ENCODE measurements at regions not wholly inside any gene's neighbourhood (a gene's known extent, or its start where the extent isn't known, plus 50 kb on each side); places are given as distances from the start of the nearest gene placed in this dataset.

- TF ChIP-seq CTCF (IDR thresholded peaks at IDR 0.05): no peak
- no peak for TF ChIP-seq STAT6 (CRISPR knock-in tag; conservative IDR thresholded peaks at IDR 0.05; ENCODE audit: low read depth)
- TF ChIP-seq RELA (CRISPR knock-in tag; IDR thresholded peaks at IDR 0.05; ENCODE audit: borderline replicate concordance): no peak
- TF ChIP-seq TP53 (CRISPR knock-in tag; IDR thresholded peaks at IDR 0.05): no peak
- TF ChIP-seq ELF4 (CRISPR knock-in tag; IDR thresholded peaks at IDR 0.05; ENCODE audit: low read depth): no peak
- TF ChIP-seq OVOL2 (CRISPR knock-in tag; IDR thresholded peaks at IDR 0.05; ENCODE audit: borderline replicate concordance): no peak
Measured at GRCh38 chr12:127670294-127670693, 596.7 kb upstream of the TMEM132C start.
